HG02938 (cell line): ENCODE measurements at regions not wholly inside any gene's neighbourhood (a gene's known extent, or its start where the extent isn't known, plus 50 kb on each side); places are given as distances from the start of the nearest gene placed in this dataset.
A peak's percentile ranks its signal among the peaks of the same experiment; 100 is the strongest.

Experiments used
- ATAC-seq: cut with Tn5 transposase; IDR thresholded peaks from one replicate; pipeline ENCODE4 v1.9.1; 2021; ENCODE audit warnings: mild to moderate bottlenecking, moderate library complexity; ENCODE audit not compliant: unreplicated experiment

- ATAC-seq = no peak
Observed at GRCh38 chrX:87727620-87728019, 210.0 kb downstream of the KLHL4 start.

GRCh38 chrX:87728024-87728423, 210.4 kb downstream of the KLHL4 start:
- no peak for ATAC-seq

- no peak for ATAC-seq
Observed at GRCh38 chrX:87728459-87728858, 210.9 kb downstream of the KLHL4 start.

GRCh38 chrX:87732133-87732532, 214.5 kb downstream of the KLHL4 start:
- ATAC-seq = no peak

- ATAC-seq = no peak
Observed at GRCh38 chrX:87736576-87736975, 219.0 kb downstream of the KLHL4 start.

- ATAC-seq = no peak
Observed at GRCh38 chrX:87744391-87744790, 226.8 kb downstream of the KLHL4 start.

- ATAC-seq = no peak
Observed at GRCh38 chrX:87755493-87755892, 237.9 kb downstream of the KLHL4 start.

- no peak for ATAC-seq
Observed at GRCh38 chrX:87788976-87789375, 271.4 kb downstream of the KLHL4 start.

GRCh38 chrX:87798039-87798438, 280.4 kb downstream of the KLHL4 start:
- no peak for ATAC-seq

GRCh38 chrX:87805829-87806490, 288.4 kb downstream of the KLHL4 start:
- no peak for ATAC-seq

- no peak for ATAC-seq
Observed at GRCh38 chrX:87808576-87809243, 291.1 kb downstream of the KLHL4 start.

GRCh38 chrX:87813566-87813965, 296.0 kb downstream of the KLHL4 start:
- ATAC-seq = no peak

- ATAC-seq = no peak
Observed at GRCh38 chrX:87846956-87847355, 329.4 kb downstream of the KLHL4 start.

GRCh38 chrX:87873347-87873941, 355.8 kb downstream of the KLHL4 start:
- ATAC-seq = peak; percentile 52

- ATAC-seq = peak; percentile 27
Observed at GRCh38 chrX:87874043-87874442, 356.4 kb downstream of the KLHL4 start.

- ATAC-seq = no peak
Observed at GRCh38 chrX:87878926-87879325, 361.3 kb downstream of the KLHL4 start.

GRCh38 chrX:87890437-87890836, 372.8 kb downstream of the KLHL4 start:
- no peak for ATAC-seq

GRCh38 chrX:87895421-87895820, 377.8 kb downstream of the KLHL4 start:
- ATAC-seq = no peak

- no peak for ATAC-seq
Observed at GRCh38 chrX:87896057-87896456, 378.5 kb downstream of the KLHL4 start.

- peak; percentile 78 for ATAC-seq
Observed at GRCh38 chrX:87900320-87900908, 382.8 kb downstream of the KLHL4 start.

- ATAC-seq = no peak
Observed at GRCh38 chrX:87901060-87901459, 383.5 kb downstream of the KLHL4 start.

GRCh38 chrX:87914726-87915125, 397.1 kb downstream of the KLHL4 start:
- no peak for ATAC-seq
